Suprapubic skin (tissue), 3 donors: ENCODE measurements at regions not wholly inside any gene's neighbourhood (a gene's known extent, or its start where the extent isn't known, plus 50 kb on each side); places are given as distances from the start of the nearest gene placed in this dataset.

Source experiments
- CTCF ChIP-seq, 2 donors: fragments of 200-600 bp in 1 of 2; fragments of 450-650 bp in 1 of 2; sonication (generic) in 1 of 2; IDR thresholded peaks; one replicate each; pipeline ENCODE4 v1.5.1; 2016 to 2019; ENCODE audit warnings: antibody characterized with exemption in 2 of 2, mild to moderate bottlenecking in 1 of 2, moderate library complexity in 1 of 2
- POLR2A ChIP-seq, 2 donors: fragments of 450-650 bp; IDR thresholded peaks; one replicate each; pipeline ENCODE4 v1.6.1; 2017; ENCODE audit warnings: antibody characterized with exemption in 2 of 2, mild to moderate bottlenecking in 2 of 2, moderate library complexity in 2 of 2

GRCh38 chr19:46944918-46945628, 74.6 kb upstream of the NPAS1 start:
- TF ChIP-seq CTCF (IDR thresholded peaks at IDR 0.05) (no peak), POLR2A (IDR thresholded peaks at IDR 0.05) (no peak)
